ENCODE measurements at regions not wholly inside any gene's neighbourhood (a gene's known extent, or its start where the extent isn't known, plus 50 kb on each side); places are given as distances from the start of the nearest gene placed in this dataset.

GRCh38 chr10:60728056-60728455 is 50.2 kb upstream of the CDK1 start:
- peaks cover 2% of the 10 kb centered on the region for H3K4me1 ChIP-seq (ENCODE audit: control insufficient read depth, insufficient read depth, low read length)
- H3K4me3 ChIP-seq (ENCODE audit: low read length) = no peak overlapping the region
- 70% methylated on average over 3 of the region's 5 CpGs for WGBS (ENCODE audit: insufficient coverage, low lambda C conversion rate)
- DNase-seq = no peak
- H3K36me3 ChIP-seq (ENCODE audit: control insufficient read depth, insufficient read depth, low read length) = no peaks in the 10 kb centered on the region
- no peaks in the 10 kb centered on the region for H3K9me3 ChIP-seq (ENCODE audit: control insufficient read depth, low read depth, low read length)
- no peaks in the 10 kb centered on the region for H3K27me3 ChIP-seq (ENCODE audit: control insufficient read depth, insufficient read depth, low read length)
- no peak overlapping the region for H3K27ac ChIP-seq (ENCODE audit: low read length)

DNA sequence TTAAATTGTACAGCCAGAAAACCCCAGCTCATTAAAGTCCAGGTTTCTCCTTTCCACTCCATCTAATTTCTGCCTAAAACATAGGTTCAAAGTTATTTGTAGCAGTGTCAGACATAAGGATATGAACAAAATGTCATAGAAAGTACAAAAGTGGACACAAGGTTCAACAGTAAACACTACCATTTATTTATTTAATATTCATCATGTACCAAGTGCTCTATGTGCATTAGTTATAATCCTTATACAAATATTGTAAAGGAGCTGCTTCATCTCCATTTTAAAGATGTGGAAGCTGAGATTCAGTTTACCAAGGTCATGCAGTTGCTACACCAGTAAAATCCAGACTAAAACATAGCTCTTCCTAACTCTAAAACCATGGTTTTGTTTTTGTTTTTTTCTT is 52.0 kb upstream of the CDK1 start:
- no peaks in the 10 kb centered on the region for H3K4me1 ChIP-seq (ENCODE audit: control insufficient read depth, insufficient read depth, low read length)

DNA sequence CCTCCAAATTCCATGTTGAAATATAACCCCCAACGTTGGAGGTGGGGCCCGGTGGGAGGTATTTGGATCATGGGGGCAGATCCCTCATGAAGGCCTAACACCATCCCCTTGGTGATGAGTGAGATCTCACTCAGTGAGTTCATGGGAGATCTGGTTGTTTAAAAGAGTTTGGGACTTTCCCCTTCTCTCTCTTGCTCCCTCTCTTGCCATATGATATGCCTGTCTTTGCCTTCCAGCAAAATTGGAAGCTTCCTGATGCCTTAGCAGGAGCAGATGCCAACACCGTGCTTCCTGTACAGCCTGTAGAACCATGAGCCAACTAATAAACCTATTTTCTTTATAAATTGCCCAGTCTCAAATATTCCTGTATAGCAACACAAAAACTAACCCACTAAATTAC is 55.7 kb upstream of the CDK1 start:
- WGBS (ENCODE audit: insufficient coverage, low lambda C conversion rate) = no CpG with 5 or more reads among the region's 3 CpGs
- Histone ChIP-seq H3K36me3 (ENCODE audit: control insufficient read depth, insufficient read depth, low read length) (no peaks in the 10 kb centered on the region), H3K4me1 (ENCODE audit: control insufficient read depth, insufficient read depth, low read length) (no peaks in the 10 kb centered on the region), H3K27me3 (ENCODE audit: control insufficient read depth, insufficient read depth, low read length) (no peaks in the 10 kb centered on the region), H3K9me3 (ENCODE audit: control insufficient read depth, low read depth, low read length) (no peaks in the 10 kb centered on the region), H3K4me3 (ENCODE audit: low read length) (no peak overlapping the region), H3K27ac (ENCODE audit: low read length) (no peak overlapping the region)
- no peak for DNase-seq

More for the DNA sequence above, 52.0 kb upstream of the CDK1 start:
- Histone ChIP-seq H3K27ac (ENCODE audit: low read length) (no peak overlapping the region), H3K9me3 (ENCODE audit: control insufficient read depth, low read depth, low read length) (no peaks in the 10 kb centered on the region), H3K4me3 (ENCODE audit: low read length) (no peak overlapping the region), H3K36me3 (ENCODE audit: control insufficient read depth, insufficient read depth, low read length) (no peaks in the 10 kb centered on the region), H3K27me3 (ENCODE audit: control insufficient read depth, insufficient read depth, low read length) (no peaks in the 10 kb centered on the region)
- no peak for DNase-seq

DNA sequence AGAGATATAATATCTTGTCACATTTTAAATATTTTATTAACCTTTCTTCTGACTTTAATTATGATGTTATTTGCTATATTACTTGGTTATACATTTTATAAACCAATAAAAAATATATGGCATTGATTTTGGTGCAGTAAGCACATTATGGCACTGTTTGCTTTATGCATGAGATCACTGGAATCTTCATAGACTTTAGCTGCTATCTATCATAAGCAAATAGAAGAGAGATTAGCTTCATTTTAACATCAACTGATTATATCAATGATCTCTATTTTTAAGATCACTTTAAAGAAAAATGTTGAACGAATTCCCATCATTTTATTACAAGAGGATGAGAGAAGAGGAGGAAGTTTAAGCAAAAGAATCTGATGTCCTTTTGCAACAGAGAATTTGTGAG is 58.6 kb upstream of the CDK1 start:
- Histone ChIP-seq H3K27me3 (ENCODE audit: control insufficient read depth, insufficient read depth, low read length) (no peaks in the 10 kb centered on the region), H3K9me3 (ENCODE audit: control insufficient read depth, low read depth, low read length) (no peaks in the 10 kb centered on the region), H3K4me1 (ENCODE audit: control insufficient read depth, insufficient read depth, low read length) (no peaks in the 10 kb centered on the region), H3K4me3 (ENCODE audit: low read length) (no peak overlapping the region), H3K27ac (ENCODE audit: low read length) (no peak overlapping the region), H3K36me3 (ENCODE audit: control insufficient read depth, insufficient read depth, low read length) (no peaks in the 10 kb centered on the region)
- DNase-seq = no peak
- WGBS (ENCODE audit: insufficient coverage, low lambda C conversion rate) = 13% methylated on average over 1 of the region's 1 CpG

- Histone ChIP-seq H3K4me3 (ENCODE audit: low read length) (no peak overlapping the region), H3K36me3 (ENCODE audit: control insufficient read depth, insufficient read depth, low read length) (no peaks in the 10 kb centered on the region), H3K27ac (ENCODE audit: low read length) (no peak overlapping the region), H3K4me1 (ENCODE audit: control insufficient read depth, insufficient read depth, low read length) (no peaks in the 10 kb centered on the region), H3K9me3 (ENCODE audit: control insufficient read depth, low read depth, low read length) (no peaks in the 10 kb centered on the region), H3K27me3 (ENCODE audit: control insufficient read depth, insufficient read depth, low read length) (no peaks in the 10 kb centered on the region)
- 60% methylated on average over 1 of the region's 1 CpG for WGBS (ENCODE audit: insufficient coverage, low lambda C conversion rate)
- no peak for DNase-seq
Observed at GRCh38 chr10:60718886-60719285, 59.4 kb upstream of the CDK1 start.

DNA sequence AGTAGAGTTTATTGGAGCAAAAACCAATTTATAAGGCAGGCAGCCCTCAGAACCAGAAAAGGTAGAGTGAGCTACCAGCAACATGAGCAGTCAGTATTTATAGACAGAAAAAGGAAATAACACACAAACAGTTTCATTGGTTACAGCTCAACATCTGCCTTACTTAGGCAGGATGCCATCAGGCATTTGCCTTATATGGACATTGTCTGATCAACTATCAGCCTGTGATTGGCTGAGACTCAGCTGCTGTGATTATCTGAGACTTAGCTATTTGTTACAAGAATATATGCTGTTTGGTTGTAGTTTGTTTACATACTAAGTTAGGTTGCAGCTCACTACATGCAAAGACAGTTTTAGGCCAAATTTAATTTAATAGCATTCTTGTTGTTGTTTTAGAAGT is 60.4 kb upstream of the CDK1 start:
- H3K4me3 ChIP-seq (ENCODE audit: low read length) = no peak overlapping the region
- DNase-seq = no peak
- no peaks in the 10 kb centered on the region for H3K9me3 ChIP-seq (ENCODE audit: control insufficient read depth, low read depth, low read length)
- no peaks in the 10 kb centered on the region for H3K4me1 ChIP-seq (ENCODE audit: control insufficient read depth, insufficient read depth, low read length)
- H3K36me3 ChIP-seq (ENCODE audit: control insufficient read depth, insufficient read depth, low read length) = no peaks in the 10 kb centered on the region
- H3K27me3 ChIP-seq (ENCODE audit: control insufficient read depth, insufficient read depth, low read length) = no peaks in the 10 kb centered on the region
- no peak overlapping the region for H3K27ac ChIP-seq (ENCODE audit: low read length)

DNA sequence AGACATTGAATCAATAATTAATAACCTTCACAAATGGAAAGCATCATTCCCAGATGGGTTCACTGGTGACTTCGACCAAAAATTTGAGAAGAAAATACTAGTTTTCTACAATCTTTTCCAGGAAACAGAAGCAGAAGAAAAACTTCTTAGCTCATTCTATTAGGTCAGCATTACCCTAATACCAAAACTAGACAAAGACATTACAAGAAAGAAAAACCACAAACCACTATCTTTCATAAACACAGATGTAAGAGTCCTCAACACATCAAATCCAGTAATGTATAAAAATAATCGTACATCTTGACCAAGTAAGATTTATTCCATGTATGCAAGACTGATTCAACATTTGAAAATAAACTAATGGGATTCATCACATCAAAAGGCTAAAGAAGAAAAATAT is 64.0 kb upstream of the CDK1 start:
- Histone ChIP-seq H3K9me3 (ENCODE audit: control insufficient read depth, low read depth, low read length) (no peaks in the 10 kb centered on the region), H3K4me1 (ENCODE audit: control insufficient read depth, insufficient read depth, low read length) (no peaks in the 10 kb centered on the region), H3K27ac (ENCODE audit: low read length) (no peak overlapping the region), H3K36me3 (ENCODE audit: control insufficient read depth, insufficient read depth, low read length) (no peaks in the 10 kb centered on the region), H3K4me3 (ENCODE audit: low read length) (no peak overlapping the region), H3K27me3 (ENCODE audit: control insufficient read depth, insufficient read depth, low read length) (no peaks in the 10 kb centered on the region)
- WGBS (ENCODE audit: insufficient coverage, low lambda C conversion rate) = 67% methylated on average over 1 of the region's 2 CpGs
- no peak for DNase-seq

DNA sequence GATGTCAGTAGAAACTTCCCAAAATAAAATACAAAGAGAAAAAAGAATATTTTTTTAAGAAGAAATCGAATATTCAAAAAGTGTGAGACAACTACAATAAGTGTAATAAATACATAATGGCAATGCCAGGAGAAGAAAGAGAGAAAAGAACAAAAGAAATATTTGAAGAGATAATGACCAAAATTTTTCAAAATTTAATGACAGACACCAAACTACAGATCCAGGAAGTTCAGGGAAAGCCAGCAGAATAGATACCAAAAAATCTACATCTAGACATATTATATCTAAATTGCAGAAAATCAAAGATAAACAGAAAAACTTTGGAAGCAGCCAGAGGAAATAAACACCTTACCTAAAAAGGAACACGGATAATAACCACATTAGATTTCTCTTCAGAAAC is 66.8 kb upstream of the CDK1 start:
- Histone ChIP-seq H3K4me3 (ENCODE audit: low read length) (no peak overlapping the region), H3K4me1 (ENCODE audit: control insufficient read depth, insufficient read depth, low read length) (no peaks in the 10 kb centered on the region), H3K27ac (ENCODE audit: low read length) (no peak overlapping the region), H3K36me3 (ENCODE audit: control insufficient read depth, insufficient read depth, low read length) (no peaks in the 10 kb centered on the region), H3K27me3 (ENCODE audit: control insufficient read depth, insufficient read depth, low read length) (no peaks in the 10 kb centered on the region), H3K9me3 (ENCODE audit: control insufficient read depth, low read depth, low read length) (no peaks in the 10 kb centered on the region)
- WGBS (ENCODE audit: insufficient coverage, low lambda C conversion rate) = 100% methylated on average over 2 of the region's 2 CpGs
- DNase-seq = no peak

DNA sequence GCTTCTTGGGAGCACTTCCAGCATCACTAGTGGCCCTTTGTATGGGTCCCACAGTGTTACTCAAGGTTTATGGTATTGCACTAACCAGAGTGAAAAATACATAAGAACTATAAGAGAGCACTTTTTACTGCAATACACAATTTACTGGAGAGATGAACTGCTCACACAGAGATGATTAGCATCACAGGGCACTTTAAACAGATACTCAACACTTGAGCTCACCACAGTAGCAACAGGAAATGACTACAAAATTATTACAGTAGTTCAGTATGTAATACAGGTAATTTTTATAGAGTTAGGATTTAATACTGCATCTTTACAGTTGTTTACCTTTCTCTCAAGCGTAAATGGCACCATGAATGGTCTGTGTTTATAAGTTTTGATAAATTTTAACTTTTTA is 68.2 kb upstream of the CDK1 start:
- H3K27ac ChIP-seq (ENCODE audit: low read length) = no peak overlapping the region
- H3K36me3 ChIP-seq (ENCODE audit: control insufficient read depth, insufficient read depth, low read length) = no peaks in the 10 kb centered on the region
- H3K4me1 ChIP-seq (ENCODE audit: control insufficient read depth, insufficient read depth, low read length) = peaks cover 10% of the 10 kb centered on the region
- H3K27me3 ChIP-seq (ENCODE audit: control insufficient read depth, insufficient read depth, low read length) = no peaks in the 10 kb centered on the region
- H3K9me3 ChIP-seq (ENCODE audit: control insufficient read depth, low read depth, low read length) = no peaks in the 10 kb centered on the region
- 100% methylated on average over 1 of the region's 1 CpG for WGBS (ENCODE audit: insufficient coverage, low lambda C conversion rate)
- DNase-seq = no peak
- H3K4me3 ChIP-seq (ENCODE audit: low read length) = no peak overlapping the region

- H3K27ac ChIP-seq (ENCODE audit: low read length) = no peak overlapping the region
- no peaks in the 10 kb centered on the region for H3K9me3 ChIP-seq (ENCODE audit: control insufficient read depth, low read depth, low read length)
- DNase-seq = no peak
- no CpG with 5 or more reads among the region's 1 CpG for WGBS (ENCODE audit: insufficient coverage, low lambda C conversion rate)
- H3K4me1 ChIP-seq (ENCODE audit: control insufficient read depth, insufficient read depth, low read length) = peaks cover 22% of the 10 kb centered on the region
- H3K36me3 ChIP-seq (ENCODE audit: control insufficient read depth, insufficient read depth, low read length) = no peaks in the 10 kb centered on the region
- no peaks in the 10 kb centered on the region for H3K27me3 ChIP-seq (ENCODE audit: control insufficient read depth, insufficient read depth, low read length)
- no peak overlapping the region for H3K4me3 ChIP-seq (ENCODE audit: low read length)
Observed at GRCh38 chr10:60708666-60709065, 69.6 kb upstream of the CDK1 start.

- H3K27ac ChIP-seq (ENCODE audit: low read length) = no peak overlapping the region
- no peaks in the 10 kb centered on the region for H3K9me3 ChIP-seq (ENCODE audit: control insufficient read depth, low read depth, low read length)
- H3K4me1 ChIP-seq (ENCODE audit: control insufficient read depth, insufficient read depth, low read length) = peaks cover 22% of the 10 kb centered on the region
- DNase-seq = peak in 1 of 2 donors; percentile 18
- no peaks in the 10 kb centered on the region for H3K27me3 ChIP-seq (ENCODE audit: control insufficient read depth, insufficient read depth, low read length)
- H3K4me3 ChIP-seq (ENCODE audit: low read length) = no peak overlapping the region
- H3K36me3 ChIP-seq (ENCODE audit: control insufficient read depth, insufficient read depth, low read length) = no peaks in the 10 kb centered on the region
- no CpG with 5 or more reads among the region's 4 CpGs for WGBS (ENCODE audit: insufficient coverage, low lambda C conversion rate)
Observed at GRCh38 chr10:60707841-60708240, 70.4 kb upstream of the CDK1 start.
